Ovary (tissue), 3 donors: ENCODE measurements at regions not wholly inside any gene's neighbourhood (a gene's known extent, or its start where the extent isn't known, plus 50 kb on each side); places are given as distances from the start of the nearest gene placed in this dataset.

Experiments used
- EP300 ChIP-seq: sonication (generic); formaldehyde crosslinking; IDR thresholded peaks from one replicate; pipeline ENCODE4 v1.6.1; 2017; ENCODE audit warnings: antibody characterized with exemption
- POLR2A ChIP-seq: fragments of 450-650 bp; IDR thresholded peaks from one replicate; pipeline ENCODE4 v1.6.1; 2017; ENCODE audit warnings: antibody characterized with exemption, mild to moderate bottlenecking, moderate library complexity
- TF ChIP-seq, protein P1 (sequence below), 3 donors: fragments of 450-650 bp in 2 of 3; fragments of 200-600 bp in 1 of 3; IDR thresholded peaks; one replicate each; pipeline versions ENCODE4 v1.5.1 to v1.8.0; 2016 to 2022; ENCODE audit warnings: antibody characterized with exemption in 3 of 3, mild to moderate bottlenecking in 1 of 3
- donor health status: DM: no; HTN: no; CAD: no.

DNA sequence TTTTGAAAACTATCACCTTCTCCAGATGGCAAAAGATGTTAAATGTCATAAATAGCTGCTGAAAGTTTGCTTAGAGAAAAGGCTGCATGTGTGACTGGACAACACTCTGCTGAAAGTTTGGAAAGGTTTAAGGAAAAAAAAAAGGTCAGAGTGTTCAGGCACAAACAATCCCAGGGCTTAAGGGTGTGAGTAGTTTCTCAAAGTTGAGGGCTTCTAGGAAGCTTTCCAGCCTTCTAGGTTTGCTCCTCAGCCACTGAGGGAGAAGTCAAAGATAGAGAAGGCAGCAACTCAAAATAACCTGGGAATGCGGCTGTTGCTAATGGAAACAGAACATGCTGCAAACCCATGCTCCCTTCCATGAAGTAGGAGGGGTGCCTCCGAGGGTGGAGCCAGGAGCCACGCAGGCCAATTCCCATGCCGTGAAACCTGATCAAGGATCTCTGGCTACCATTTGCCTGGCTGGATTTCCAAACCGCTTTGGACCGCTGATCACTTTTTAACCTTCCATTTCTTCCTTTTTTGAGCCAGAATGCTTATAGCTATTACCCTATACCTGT lies 88.0 kb downstream of the TEX51 start:
- TF ChIP-seq, protein P1, sequence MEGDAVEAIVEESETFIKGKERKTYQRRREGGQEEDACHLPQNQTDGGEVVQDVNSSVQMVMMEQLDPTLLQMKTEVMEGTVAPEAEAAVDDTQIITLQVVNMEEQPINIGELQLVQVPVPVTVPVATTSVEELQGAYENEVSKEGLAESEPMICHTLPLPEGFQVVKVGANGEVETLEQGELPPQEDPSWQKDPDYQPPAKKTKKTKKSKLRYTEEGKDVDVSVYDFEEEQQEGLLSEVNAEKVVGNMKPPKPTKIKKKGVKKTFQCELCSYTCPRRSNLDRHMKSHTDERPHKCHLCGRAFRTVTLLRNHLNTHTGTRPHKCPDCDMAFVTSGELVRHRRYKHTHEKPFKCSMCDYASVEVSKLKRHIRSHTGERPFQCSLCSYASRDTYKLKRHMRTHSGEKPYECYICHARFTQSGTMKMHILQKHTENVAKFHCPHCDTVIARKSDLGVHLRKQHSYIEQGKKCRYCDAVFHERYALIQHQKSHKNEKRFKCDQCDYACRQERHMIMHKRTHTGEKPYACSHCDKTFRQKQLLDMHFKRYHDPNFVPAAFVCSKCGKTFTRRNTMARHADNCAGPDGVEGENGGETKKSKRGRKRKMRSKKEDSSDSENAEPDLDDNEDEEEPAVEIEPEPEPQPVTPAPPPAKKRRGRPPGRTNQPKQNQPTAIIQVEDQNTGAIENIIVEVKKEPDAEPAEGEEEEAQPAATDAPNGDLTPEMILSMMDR (IDR thresholded peaks at IDR 0.05): no peak
- TF ChIP-seq EP300 (no peak), POLR2A (no peak)
